ENCODE measurements at regions not wholly inside any gene's neighbourhood (a gene's known extent, or its start where the extent isn't known, plus 50 kb on each side); places are given as distances from the start of the nearest gene placed in this dataset.

DNA sequence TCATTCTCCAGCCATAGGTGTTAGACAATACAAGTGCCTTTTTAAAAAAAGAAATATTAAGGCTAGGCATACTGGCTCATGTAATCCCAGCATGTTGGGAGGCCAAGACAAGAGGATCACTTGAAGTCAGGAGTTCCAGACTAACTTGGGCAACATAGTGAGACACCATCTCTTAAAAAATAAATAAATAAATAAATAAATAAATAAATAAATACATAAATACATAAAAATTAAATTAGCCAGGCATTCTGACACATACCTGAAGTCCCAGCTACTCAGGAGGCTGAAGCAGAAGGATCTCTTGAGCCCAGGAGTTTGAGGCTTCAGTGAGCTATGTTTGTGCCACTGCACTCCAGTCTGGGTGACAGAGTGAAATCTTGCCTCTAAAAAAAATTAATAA, 85.8 kb upstream of the ATP1B1 start (continued):
- TF ChIP-seq, protein P1, sequence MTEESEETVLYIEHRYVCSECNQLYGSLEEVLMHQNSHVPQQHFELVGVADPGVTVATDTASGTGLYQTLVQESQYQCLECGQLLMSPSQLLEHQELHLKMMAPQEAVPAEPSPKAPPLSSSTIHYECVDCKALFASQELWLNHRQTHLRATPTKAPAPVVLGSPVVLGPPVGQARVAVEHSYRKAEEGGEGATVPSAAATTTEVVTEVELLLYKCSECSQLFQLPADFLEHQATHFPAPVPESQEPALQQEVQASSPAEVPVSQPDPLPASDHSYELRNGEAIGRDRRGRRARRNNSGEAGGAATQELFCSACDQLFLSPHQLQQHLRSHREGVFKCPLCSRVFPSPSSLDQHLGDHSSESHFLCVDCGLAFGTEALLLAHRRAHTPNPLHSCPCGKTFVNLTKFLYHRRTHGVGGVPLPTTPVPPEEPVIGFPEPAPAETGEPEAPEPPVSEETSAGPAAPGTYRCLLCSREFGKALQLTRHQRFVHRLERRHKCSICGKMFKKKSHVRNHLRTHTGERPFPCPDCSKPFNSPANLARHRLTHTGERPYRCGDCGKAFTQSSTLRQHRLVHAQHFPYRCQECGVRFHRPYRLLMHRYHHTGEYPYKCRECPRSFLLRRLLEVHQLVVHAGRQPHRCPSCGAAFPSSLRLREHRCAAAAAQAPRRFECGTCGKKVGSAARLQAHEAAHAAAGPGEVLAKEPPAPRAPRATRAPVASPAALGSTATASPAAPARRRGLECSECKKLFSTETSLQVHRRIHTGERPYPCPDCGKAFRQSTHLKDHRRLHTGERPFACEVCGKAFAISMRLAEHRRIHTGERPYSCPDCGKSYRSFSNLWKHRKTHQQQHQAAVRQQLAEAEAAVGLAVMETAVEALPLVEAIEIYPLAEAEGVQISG (CRISPR knock-in tag; IDR thresholded peaks at IDR 0.05) = no peak
- TF ChIP-seq ZNF607 (CRISPR knock-in tag; IDR thresholded peaks at IDR 0.05; ENCODE audit: borderline replicate concordance) = no peak

DNA sequence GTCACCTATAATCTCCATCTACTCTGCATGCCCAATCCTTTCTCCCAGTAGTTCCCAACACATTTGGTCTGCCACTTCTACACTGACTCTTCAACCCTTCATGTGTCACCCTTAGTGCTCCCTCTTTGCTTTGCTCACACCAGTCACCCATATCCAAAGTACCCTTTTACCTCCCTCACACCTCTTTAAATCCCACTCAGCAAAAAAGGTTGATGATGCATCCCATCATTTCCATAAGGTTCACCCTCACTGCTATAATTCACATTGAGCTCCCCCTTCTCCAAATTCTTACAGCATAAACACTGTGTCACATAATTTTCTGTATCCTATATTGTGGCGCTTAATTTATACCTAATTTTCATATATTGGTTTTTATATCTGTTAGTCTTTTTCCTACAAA, 83.8 kb upstream of the ATP1B1 start:
- peaks cover 12% of the 10 kb centered on the region for H3K4me1 ChIP-seq (ENCODE audit: insufficient read depth, low read length)
- ATAC-seq = no peak
- H2AFZ ChIP-seq (ENCODE audit: low read length) = no peak overlapping the region
- intact Hi-C loops (cut with micrococcal nuclease; ENCODE audit: unreplicated experiment) (no loop called here), in situ Hi-C loops (cut with HindIII; ENCODE audit: extremely low pct_ligation_motif_present, low pct_unique_long_range_greater_than_20kb) (no loop called here)
- WGBS (ENCODE audit: low lambda C conversion rate) = 91% methylated on average over 1 of the region's 1 CpG
- no peak for FAIRE-seq
- no peak overlapping the region for H3K27ac ChIP-seq (ENCODE audit: extremely low read length, insufficient read depth, low read length)
- CTCF ChIA-PET (ENCODE audit: low intra/inter-chr PET ratio, low total read pairs) = no interaction called here
- no peaks in the 10 kb centered on the region for H3K9me3 ChIP-seq (ENCODE audit: low read length)
- peaks cover 0 to 6% of the 10 kb centered on the region in 2 experiments; a peak in 2 of 5 replicates for H3K27me3 ChIP-seq (ENCODE audit: control insufficient read depth in 1 of 2, insufficient read depth in 2 of 2, low read length in 2 of 2)
- H3K79me2 ChIP-seq (ENCODE audit: insufficient read depth, low read length) = no peaks in the 10 kb centered on the region
- no TSS peak for BruUV-seq (replicated peaks)
- peak; percentile 25 to 50; a peak in 3 of 4 replicates for TF ChIP-seq MAFK (conservative IDR thresholded peaks at IDR 0.05 in 1 of 2, IDR thresholded peaks at IDR 0.05 in 1 of 2; ENCODE audit: low read length in 2 of 2)
- TF ChIP-seq, protein P2, sequence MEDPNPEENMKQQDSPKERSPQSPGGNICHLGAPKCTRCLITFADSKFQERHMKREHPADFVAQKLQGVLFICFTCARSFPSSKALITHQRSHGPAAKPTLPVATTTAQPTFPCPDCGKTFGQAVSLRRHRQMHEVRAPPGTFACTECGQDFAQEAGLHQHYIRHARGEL (CRISPR knock-in tag; IDR thresholded peaks at IDR 0.05) = no peak
- no peaks in the 10 kb centered on the region for H4K20me1 ChIP-seq (ENCODE audit: insufficient read depth, low read length)
- H3K9ac ChIP-seq (ENCODE audit: insufficient read depth, low read depth, low read length) = no peak overlapping the region
- no peak for DNase-seq (ENCODE audit: low spot score)
- H3K4me3 ChIP-seq (replicated peaks in 1 of 3; ENCODE audit: insufficient read depth in 1 of 3, low read depth in 2 of 3, low read length in 3 of 3) = no peak overlapping the region
- H3K36me3 ChIP-seq (replicated peaks in 1 of 2; ENCODE audit: control insufficient read depth in 1 of 2, insufficient read depth in 2 of 2, low read length in 2 of 2) = no peaks in the 10 kb centered on the region
- POLR2A ChIA-PET = no interaction called here
- no peak overlapping the region for H3K4me2 ChIP-seq (ENCODE audit: low read depth, low read length)
